ENCODE measurements at regions not wholly inside any gene's neighbourhood (a gene's known extent, or its start where the extent isn't known, plus 50 kb on each side); places are given as distances from the start of the nearest gene placed in this dataset.

GRCh38 chr14:62409169-62409568 lies 636.1 kb downstream of the KCNH5 start:
- TF ChIP-seq CTCF (conservative IDR thresholded peaks at IDR 0.05; ENCODE audit: low read depth, low read length) (no peak), BHLHE40 (IDR thresholded peaks at IDR 0.05; ENCODE audit: low read depth, low read length) (no peak), POLR2A (IDR thresholded peaks at IDR 0.05; ENCODE audit: low read depth, low read length) (no peak), SMC3 (IDR thresholded peaks at IDR 0.05; ENCODE audit: low read depth, low read length) (no peak), RAD21 (IDR thresholded peaks at IDR 0.05; ENCODE audit: low read length) (no peak), MXI1 (IDR thresholded peaks at IDR 0.05; ENCODE audit: borderline replicate concordance, low read depth, low read length) (no peak), CHD1 (IDR thresholded peaks at IDR 0.05; ENCODE audit: low read depth, low read length) (no peak), FOS (IDR thresholded peaks at IDR 0.05; ENCODE audit: low read depth, low read length) (no peak), ELK1 (IDR thresholded peaks at IDR 0.05; ENCODE audit: borderline replicate concordance, low read depth, low read length) (no peak), RCOR1 (IDR thresholded peaks at IDR 0.05; ENCODE audit: insufficient replicate concordance, low read length) (no peak), MAFK (IDR thresholded peaks at IDR 0.05; ENCODE audit: low read depth, low read length) (no peak), CEBPB (IDR thresholded peaks at IDR 0.05; ENCODE audit: low read depth, low read length) (no peak), RFX5 (IDR thresholded peaks at IDR 0.05; ENCODE audit: low read depth, low read length) (no peak), USF2 (IDR thresholded peaks at IDR 0.05; ENCODE audit: low read depth, low read length) (no peak)

Data from IMR-90 (cell line).